Neural progenitor cell (in vitro differentiated cells): ENCODE measurements at regions not wholly inside any gene's neighbourhood (a gene's known extent, or its start where the extent isn't known, plus 50 kb on each side); places are given as distances from the start of the nearest gene placed in this dataset.

ENCODE experiments used
- DNase-seq: peaks from one replicate; pipeline ENCODE4 v3.0.0-alpha.2; 2016; ENCODE audit warnings: low spot score
- H2AFZ ChIP-seq: fragments of 200-600 bp; sonication (generic); replicated peaks from 2 replicates; pipeline ENCODE4 v1.6.1; 2016; ENCODE audit warnings: antibody characterized with exemption
- H3F3A ChIP-seq: fragments of 200-600 bp; sonication (generic); 2 replicates; pipeline ENCODE4 v1.6.1; 2016; ENCODE audit warnings: antibody characterized with exemption, low read depth
- H3K27ac ChIP-seq: fragments of 200-600 bp; sonication (generic); 2 replicates; pipeline ENCODE4 v1.5.1; 2016; ENCODE audit warnings: mild to moderate bottlenecking
- H3K27me3 ChIP-seq: fragments of 200-600 bp; sonication (generic); 2 replicates; pipeline ENCODE4 v1.6.1; 2016; ENCODE audit warnings: mild to moderate bottlenecking, moderate library complexity
- H3K36me3 ChIP-seq: fragments of 200-600 bp; sonication (generic); 2 replicates; pipeline ENCODE4 v1.5.1; 2016
- H3K4me1 ChIP-seq: fragments of 200-600 bp; sonication (generic); 2 replicates; pipeline ENCODE4 v1.6.1; 2016; ENCODE audit warnings: mixed run types
- H3K4me2 ChIP-seq: fragments of 200-600 bp; sonication (generic); 2 replicates; pipeline ENCODE4 v1.6.1; 2016
- H3K4me3 ChIP-seq: fragments of 200-600 bp; sonication (generic); 2 replicates; pipeline ENCODE4 v1.5.1; 2016
- H3K79me2 ChIP-seq: fragments of 200-600 bp; sonication (generic); 2 replicates; pipeline ENCODE4 v1.6.1; 2016; ENCODE audit warnings: low read depth
- H3K9ac ChIP-seq: fragments of 200-600 bp; sonication (generic); 2 replicates; pipeline ENCODE4 v1.6.1; 2016
- H3K9me3 ChIP-seq: fragments of 200-600 bp; sonication (generic); 2 replicates; pipeline ENCODE4 v1.5.1; 2016; ENCODE audit warnings: low read depth
- H4K20me1 ChIP-seq: fragments of 200-600 bp; sonication (generic); 2 replicates; pipeline ENCODE4 v1.6.1; 2016; ENCODE audit warnings: low read depth
- H3K27ac Mint-ChIP-seq: 3 replicates; pipeline ENCODE4 v1.8.0; 2021; ENCODE audit warnings: mixed read lengths
- H3K27me3 Mint-ChIP-seq: 2 replicates; pipeline ENCODE4 v1.8.0; 2022; ENCODE audit warnings: low read depth, mild to moderate bottlenecking, inconsistent platforms, moderate library complexity, mixed read lengths; ENCODE audit not compliant: insufficient read depth
- H3K36me3 Mint-ChIP-seq: 3 replicates; pipeline ENCODE4 v1.8.0; 2021; ENCODE audit warnings: mixed read lengths
- H3K4me1 Mint-ChIP-seq: 3 replicates; pipeline ENCODE4 v1.8.0; 2021; ENCODE audit warnings: mixed read lengths
- H3K4me3 Mint-ChIP-seq: 3 replicates; pipeline ENCODE4 v1.8.0; 2021; ENCODE audit warnings: mild to moderate bottlenecking, moderate library complexity, mixed read lengths
- H3K9me3 Mint-ChIP-seq: 3 replicates; pipeline ENCODE4 v1.8.0; 2020; ENCODE audit warnings: mixed read lengths
- CTCF ChIP-seq: fragments of 200-600 bp; sonication (generic); IDR thresholded peaks from 2 replicates; pipeline ENCODE4 v1.5.1; 2017; ENCODE audit warnings: antibody characterized with exemption, mild to moderate bottlenecking
- EZH2 ChIP-seq: fragments of 200-600 bp; sonication (generic); IDR thresholded peaks from 2 replicates; pipeline ENCODE4 v1.6.1; 2017; ENCODE audit warnings: antibody characterized with exemption, mild to moderate bottlenecking, moderate library complexity
- EZH2phosphoT487 ChIP-seq: fragments of 200-600 bp; sonication (generic); IDR thresholded peaks from 2 replicates; pipeline ENCODE4 v1.6.1; 2017; ENCODE audit warnings: antibody characterized with exemption

- no peak overlapping the region for H3K4me3 Mint-ChIP-seq
- H3K27ac Mint-ChIP-seq: no peak overlapping the region
- no peaks in the 10 kb centered on the region for H3F3A ChIP-seq
- H2AFZ ChIP-seq: no peak overlapping the region
- H3K79me2 ChIP-seq: no peaks in the 10 kb centered on the region
- no peaks in the 10 kb centered on the region for H3K9me3 ChIP-seq
- peaks cover 9% of the 10 kb centered on the region for H3K9me3 Mint-ChIP-seq
- H3K27ac ChIP-seq: no peak overlapping the region
- H3K36me3 Mint-ChIP-seq: no peaks in the 10 kb centered on the region
- no peak for DNase-seq
- no peaks in the 10 kb centered on the region for H3K27me3 ChIP-seq
- no peaks in the 10 kb centered on the region for H3K4me1 Mint-ChIP-seq
- TF ChIP-seq EZH2phosphoT487 (no peak), CTCF (no peak), EZH2 (no peak)
- no peak overlapping the region for H3K9ac ChIP-seq
- H3K36me3 ChIP-seq: no peaks in the 10 kb centered on the region
- H4K20me1 ChIP-seq: no peaks in the 10 kb centered on the region
- H3K4me1 ChIP-seq: peaks cover 10% of the 10 kb centered on the region
- H3K27me3 Mint-ChIP-seq: peaks cover 2% of the 10 kb centered on the region
- no peak overlapping the region for H3K4me3 ChIP-seq
- H3K4me2 ChIP-seq: no peak overlapping the region
Observed at GRCh38 chr15:31607656-31608055, 281.0 kb downstream of the KLF13 start.

GRCh38 chr15:31609258-31609681 is 282.6 kb downstream of the KLF13 start:
- Histone ChIP-seq H3K27me3 (no peaks in the 10 kb centered on the region), H3K4me1 (peaks cover 10% of the 10 kb centered on the region), H2AFZ (peak overlapping the region; percentile 55), H3K4me2 (no peak overlapping the region), H3F3A (no peaks in the 10 kb centered on the region), H3K4me3 (no peak overlapping the region), H4K20me1 (no peaks in the 10 kb centered on the region), H3K9me3 (no peaks in the 10 kb centered on the region), H3K9ac (no peak overlapping the region), H3K27ac (no peak overlapping the region), H3K79me2 (no peaks in the 10 kb centered on the region), H3K36me3 (no peaks in the 10 kb centered on the region)
- no peak for DNase-seq
- Mint-ChIP-seq H3K4me1 (no peaks in the 10 kb centered on the region), H3K9me3 (peaks cover 1% of the 10 kb centered on the region), H3K4me3 (no peak overlapping the region), H3K27me3 (peaks cover 2% of the 10 kb centered on the region), H3K36me3 (no peaks in the 10 kb centered on the region), H3K27ac (no peak overlapping the region)
- no peak for TF ChIP-seq EZH2
- TF ChIP-seq EZH2phosphoT487: no peak
- no peak for TF ChIP-seq CTCF

GRCh38 chr15:31609906-31610305 is 283.3 kb downstream of the KLF13 start:
- H3K79me2 ChIP-seq: no peaks in the 10 kb centered on the region
- no peaks in the 10 kb centered on the region for H3K36me3 ChIP-seq
- no peaks in the 10 kb centered on the region for H3K36me3 Mint-ChIP-seq
- H2AFZ ChIP-seq: peak overlapping the region; percentile 55
- no peak overlapping the region for H3K4me3 Mint-ChIP-seq
- H3K4me1 ChIP-seq: peaks cover 10% of the 10 kb centered on the region
- peaks cover 2% of the 10 kb centered on the region for H3K27me3 Mint-ChIP-seq
- H4K20me1 ChIP-seq: no peaks in the 10 kb centered on the region
- TF ChIP-seq EZH2 (no peak), EZH2phosphoT487 (no peak), CTCF (no peak)
- H3K4me3 ChIP-seq: no peak overlapping the region
- DNase-seq: no peak
- no peaks in the 10 kb centered on the region for H3K9me3 ChIP-seq
- H3K9me3 Mint-ChIP-seq: no peaks in the 10 kb centered on the region
- H3K27ac ChIP-seq: no peak overlapping the region
- H3F3A ChIP-seq: no peaks in the 10 kb centered on the region
- no peak overlapping the region for H3K4me2 ChIP-seq
- no peak overlapping the region for H3K27ac Mint-ChIP-seq
- no peaks in the 10 kb centered on the region for H3K4me1 Mint-ChIP-seq
- H3K9ac ChIP-seq: no peak overlapping the region
- no peaks in the 10 kb centered on the region for H3K27me3 ChIP-seq
